Calu3 (cell line): ENCODE measurements at regions not wholly inside any gene's neighbourhood (a gene's known extent, or its start where the extent isn't known, plus 50 kb on each side); places are given as distances from the start of the nearest gene placed in this dataset.

Experiments used
- BruUV-seq: library from RNA; stranded (reverse); fragments of 400-500 nt; replicated peaks from 2 replicates; lab custom pipeline; 2021; lab: Mats Ljungman, UMichigan
- CTCF ChIA-PET: fragments of 300-600 bp; sonication (Branson Sonifier 250); formaldehyde crosslinking; loops from one replicate; lab custom pipeline; 2022; ENCODE audit warnings: antibody characterized with exemption; lab: Charles Lee
- DNase-seq: peaks from one replicate; pipeline ENCODE4 v3.0.0; 2022
- H3K27ac Mint-ChIP-seq: one replicate; pipeline ENCODE4 v1.8.0; 2022; ENCODE audit warnings: mixed read lengths; ENCODE audit not compliant: unreplicated experiment
- H3K27me3 Mint-ChIP-seq: one replicate; pipeline ENCODE4 v1.8.0; 2022; ENCODE audit warnings: mixed read lengths; ENCODE audit not compliant: unreplicated experiment
- H3K36me3 Mint-ChIP-seq: one replicate; pipeline ENCODE4 v1.8.0; 2022; ENCODE audit warnings: mild to moderate bottlenecking, moderate library complexity, mixed read lengths; ENCODE audit not compliant: insufficient read depth, unreplicated experiment
- H3K4me1 Mint-ChIP-seq: one replicate; pipeline ENCODE4 v1.8.0; 2022; ENCODE audit warnings: mild to moderate bottlenecking, low read depth, mixed read lengths; ENCODE audit not compliant: unreplicated experiment
- H3K4me3 Mint-ChIP-seq: one replicate; pipeline ENCODE4 v1.8.0; 2022; ENCODE audit warnings: mild to moderate bottlenecking, low read depth, moderate library complexity, mixed read lengths; ENCODE audit not compliant: unreplicated experiment
- H3K9me3 Mint-ChIP-seq: one replicate; pipeline ENCODE4 v1.8.0; 2022; ENCODE audit warnings: low read depth, mixed read lengths; ENCODE audit not compliant: unreplicated experiment
- CTCF ChIP-seq: fragments of 200-600 bp; IDR thresholded peaks from one replicate; pipeline ENCODE4 v1.8.0; 2022; ENCODE audit warnings: antibody characterized with exemption; ENCODE audit not compliant: unreplicated experiment
- intact Hi-C: fragments of 100-400 bp; cut with micrococcal nuclease; formaldehyde crosslinking; loops from one replicate; pipeline ENCODE4 v1.10.0; 2022; ENCODE audit not compliant: unreplicated experiment

DNA sequence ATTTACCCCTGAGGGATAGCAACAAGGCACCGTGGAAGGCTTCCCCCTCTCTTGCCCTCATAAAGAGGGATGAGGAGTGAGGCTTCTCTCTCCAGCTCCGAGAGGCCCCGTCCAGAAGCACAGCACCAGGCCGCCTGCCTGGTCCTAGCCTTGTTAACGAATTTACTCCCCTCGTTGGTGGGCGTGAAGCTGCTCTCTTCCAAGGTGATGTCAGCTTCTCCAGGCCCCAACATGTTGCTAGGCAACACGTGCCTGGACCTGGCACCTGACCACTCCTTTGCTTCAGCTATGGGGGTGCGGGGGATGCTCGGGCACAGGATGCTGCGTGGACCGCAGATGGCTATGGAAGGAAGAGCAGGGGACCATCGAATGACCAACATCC, 135.2 kb upstream of the MGMT start:
- no peak for TF ChIP-seq CTCF
- intact Hi-C loops = no loop called here
- no peaks in the 10 kb centered on the region for H3K4me1 Mint-ChIP-seq
- no peak for DNase-seq
- no peaks in the 10 kb centered on the region for H3K27me3 Mint-ChIP-seq
- no peak overlapping the region for H3K27ac Mint-ChIP-seq
- H3K9me3 Mint-ChIP-seq = peaks cover 16% of the 10 kb centered on the region
- CTCF ChIA-PET = no interaction called here
- H3K36me3 Mint-ChIP-seq = no peaks in the 10 kb centered on the region
- no TSS peak for BruUV-seq
- H3K4me3 Mint-ChIP-seq = no peak overlapping the region

DNA sequence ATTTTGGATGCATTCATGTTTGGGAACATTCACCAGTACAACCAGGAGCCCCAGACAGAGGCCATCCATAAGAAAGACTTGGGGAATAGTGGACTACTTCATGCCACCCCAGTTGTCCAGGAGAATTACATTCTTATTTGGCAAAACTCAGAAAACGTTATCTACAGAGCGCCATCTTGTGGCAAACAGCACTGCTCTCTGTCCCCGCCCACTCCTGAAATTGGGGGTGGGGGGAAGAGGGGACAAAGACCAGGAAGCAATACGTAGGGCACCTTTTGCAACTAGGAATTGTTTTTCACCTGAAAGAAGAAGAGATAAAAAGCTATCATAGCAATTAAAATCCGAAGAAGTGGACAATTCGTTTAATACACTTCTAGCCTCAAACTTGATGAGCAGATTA, 134.6 kb upstream of the MGMT start:
- BruUV-seq = no TSS peak
- Mint-ChIP-seq H3K27ac (no peak overlapping the region), H3K4me1 (no peaks in the 10 kb centered on the region), H3K27me3 (no peaks in the 10 kb centered on the region), H3K36me3 (no peaks in the 10 kb centered on the region), H3K4me3 (no peak overlapping the region), H3K9me3 (peaks cover 16% of the 10 kb centered on the region)
- no peak for TF ChIP-seq CTCF
- CTCF ChIA-PET = no interaction called here
- intact Hi-C loops = no loop called here
- DNase-seq = no peak

DNA sequence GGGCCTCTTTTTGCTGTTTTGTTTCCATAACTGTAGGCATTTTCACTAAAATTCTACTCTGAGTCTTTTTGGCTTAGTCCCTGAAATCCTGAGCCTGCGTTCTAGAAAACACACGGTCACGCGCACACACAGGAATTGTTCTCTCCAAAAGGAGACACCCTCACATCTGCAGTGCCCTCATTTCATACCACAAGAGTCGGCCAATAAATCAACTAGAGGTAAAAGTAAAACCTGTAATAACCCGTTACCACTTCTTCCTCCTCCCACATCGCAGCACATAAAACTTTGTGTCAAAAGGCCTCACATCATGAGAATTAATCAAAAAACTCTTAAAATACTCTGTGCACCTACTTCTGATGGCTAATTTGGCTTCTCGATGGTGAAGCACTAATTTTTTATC, 133.3 kb upstream of the MGMT start:
- Mint-ChIP-seq H3K27ac (no peak overlapping the region), H3K4me3 (no peak overlapping the region), H3K36me3 (no peaks in the 10 kb centered on the region), H3K4me1 (no peaks in the 10 kb centered on the region), H3K27me3 (no peaks in the 10 kb centered on the region), H3K9me3 (peaks cover 13% of the 10 kb centered on the region)
- TF ChIP-seq CTCF = no peak
- intact Hi-C loops = no loop called here
- CTCF ChIA-PET = no interaction called here
- no TSS peak for BruUV-seq
- no peak for DNase-seq

GRCh38 chr10:129334266-129334665, 132.8 kb upstream of the MGMT start:
- intact Hi-C loops = no loop called here
- Mint-ChIP-seq H3K4me1 (no peaks in the 10 kb centered on the region), H3K9me3 (peaks cover 15% of the 10 kb centered on the region), H3K36me3 (no peaks in the 10 kb centered on the region), H3K4me3 (no peak overlapping the region), H3K27ac (no peak overlapping the region), H3K27me3 (no peaks in the 10 kb centered on the region)
- DNase-seq = no peak
- TF ChIP-seq CTCF = no peak
- CTCF ChIA-PET = no interaction called here
- no TSS peak for BruUV-seq
